Activated naive CD8-positive, alpha-beta T cell (primary cell): ENCODE measurements at regions not wholly inside any gene's neighbourhood (a gene's known extent, or its start where the extent isn't known, plus 50 kb on each side); places are given as distances from the start of the nearest gene placed in this dataset.
"Not testable (repeated sequence)": the region's sequence is repeated elsewhere in the genome, so short reads cannot be mapped to it uniquely, and the experiment has no call there.

Experiments
- H3K27ac Mint-ChIP-seq: one replicate; pipeline ENCODE4 v1.8.0; 2021; ENCODE audit warnings: mixed read lengths
- H3K27me3 Mint-ChIP-seq: one replicate; pipeline ENCODE4 v1.8.0; 2021; ENCODE audit warnings: mixed read lengths
- H3K36me3 Mint-ChIP-seq: one replicate; pipeline ENCODE4 v1.8.0; 2021; ENCODE audit warnings: mixed read lengths
- H3K4me1 Mint-ChIP-seq: one replicate; pipeline ENCODE4 v1.8.0; 2021; ENCODE audit warnings: low read depth, mixed read lengths
- H3K4me3 Mint-ChIP-seq: one replicate; pipeline ENCODE4 v1.8.0; 2021; ENCODE audit warnings: mild to moderate bottlenecking, mixed read lengths
- H3K9me3 Mint-ChIP-seq: one replicate; pipeline ENCODE4 v1.8.0; 2021; ENCODE audit warnings: low read depth, mixed read lengths

GRCh38 chr6:105874835-105875626 is 211.1 kb upstream of the PRDM1 start:
- Mint-ChIP-seq H3K36me3 (peaks cover 2% of the 10 kb centered on the region), H3K27me3 (peaks cover 16% of the 10 kb centered on the region), H3K9me3 (no peaks in the 10 kb centered on the region), H3K4me3 (no peak overlapping the region), H3K27ac (no peak overlapping the region), H3K4me1 (peaks cover 5% of the 10 kb centered on the region)

- no peaks in the 10 kb centered on the region for H3K9me3 Mint-ChIP-seq
- no peaks in the 10 kb centered on the region for H3K4me1 Mint-ChIP-seq
- peaks cover 15% of the 10 kb centered on the region for H3K27me3 Mint-ChIP-seq
- no peak overlapping the region for H3K27ac Mint-ChIP-seq
- no peak overlapping the region for H3K4me3 Mint-ChIP-seq
- peaks cover 2% of the 10 kb centered on the region for H3K36me3 Mint-ChIP-seq
Measured at GRCh38 chr6:105873799-105874198, 212.3 kb upstream of the PRDM1 start.

GRCh38 chr6:105873211-105873704 is 212.9 kb upstream of the PRDM1 start:
- H3K36me3 Mint-ChIP-seq, result peaks cover 2% of the 10 kb centered on the region
- no peaks in the 10 kb centered on the region for H3K4me1 Mint-ChIP-seq
- no peak overlapping the region for H3K4me3 Mint-ChIP-seq
- H3K27me3 Mint-ChIP-seq, result peaks cover 14% of the 10 kb centered on the region
- no peak overlapping the region for H3K27ac Mint-ChIP-seq
- H3K9me3 Mint-ChIP-seq, result no peaks in the 10 kb centered on the region

GRCh38 chr6:105872249-105872648 is 213.9 kb upstream of the PRDM1 start:
- Mint-ChIP-seq H3K4me3 (no peak overlapping the region), H3K4me1 (no peaks in the 10 kb centered on the region), H3K27me3 (peaks cover 11% of the 10 kb centered on the region), H3K36me3 (peaks cover 2% of the 10 kb centered on the region), H3K27ac (no peak overlapping the region), H3K9me3 (no peaks in the 10 kb centered on the region)

- Mint-ChIP-seq H3K9me3 (no peaks in the 10 kb centered on the region), H3K27me3 (peaks cover 9% of the 10 kb centered on the region), H3K27ac (no peak overlapping the region), H3K36me3 (peaks cover under 1% of the 10 kb centered on the region), H3K4me1 (no peaks in the 10 kb centered on the region), H3K4me3 (no peak overlapping the region)
Measured at GRCh38 chr6:105871542-105871941, 214.6 kb upstream of the PRDM1 start.

GRCh38 chr6:105869835-105870440 is 216.2 kb upstream of the PRDM1 start:
- H3K36me3 Mint-ChIP-seq, result no peaks in the 10 kb centered on the region
- no peaks in the 10 kb centered on the region for H3K9me3 Mint-ChIP-seq
- no peak overlapping the region for H3K27ac Mint-ChIP-seq
- no peak overlapping the region for H3K4me3 Mint-ChIP-seq
- peaks cover 6% of the 10 kb centered on the region for H3K27me3 Mint-ChIP-seq
- H3K4me1 Mint-ChIP-seq, result no peaks in the 10 kb centered on the region

GRCh38 chr6:105868823-105869460 is 217.2 kb upstream of the PRDM1 start:
- no peak overlapping the region for H3K27ac Mint-ChIP-seq
- H3K36me3 Mint-ChIP-seq, result no peaks in the 10 kb centered on the region
- no peak overlapping the region for H3K4me3 Mint-ChIP-seq
- peaks cover 4% of the 10 kb centered on the region for H3K27me3 Mint-ChIP-seq
- no peaks in the 10 kb centered on the region for H3K4me1 Mint-ChIP-seq
- peaks cover 6% of the 10 kb centered on the region for H3K9me3 Mint-ChIP-seq

GRCh38 chr6:105867821-105868220 is 218.3 kb upstream of the PRDM1 start:
- Mint-ChIP-seq H3K4me1 (no peaks in the 10 kb centered on the region), H3K4me3 (no peak overlapping the region), H3K27ac (no peak overlapping the region), H3K27me3 (peaks cover 4% of the 10 kb centered on the region), H3K9me3 (peaks cover 6% of the 10 kb centered on the region), H3K36me3 (no peaks in the 10 kb centered on the region)

- Mint-ChIP-seq H3K27ac (no peak overlapping the region), H3K4me3 (no peak overlapping the region), H3K4me1 (no peaks in the 10 kb centered on the region), H3K9me3 (peaks cover 6% of the 10 kb centered on the region), H3K27me3 (peaks cover 4% of the 10 kb centered on the region), H3K36me3 (no peaks in the 10 kb centered on the region)
Measured at GRCh38 chr6:105867277-105867676, 218.9 kb upstream of the PRDM1 start.

GRCh38 chr6:105862936-105863607 is 223.1 kb upstream of the PRDM1 start:
- Mint-ChIP-seq H3K27me3 (no peaks in the 10 kb centered on the region), H3K4me1 (no peaks in the 10 kb centered on the region), H3K4me3 (no peak overlapping the region), H3K9me3 (peaks cover 9% of the 10 kb centered on the region), H3K36me3 (peaks cover 5% of the 10 kb centered on the region), H3K27ac (no peak overlapping the region)

- H3K36me3 Mint-ChIP-seq, H3K27me3 Mint-ChIP-seq, H3K9me3 Mint-ChIP-seq, H3K27ac Mint-ChIP-seq, H3K4me3 Mint-ChIP-seq, H3K4me1 Mint-ChIP-seq: not testable (repeated sequence)
Measured at GRCh38 chr6:105860927-105861326, 225.2 kb upstream of the PRDM1 start.

- Mint-ChIP-seq H3K27me3 (no peaks in the 10 kb centered on the region), H3K9me3 (peaks cover 4% of the 10 kb centered on the region), H3K36me3 (peaks cover 7% of the 10 kb centered on the region), H3K27ac (no peak overlapping the region), H3K4me1 (no peaks in the 10 kb centered on the region), H3K4me3 (no peak overlapping the region)
Measured at GRCh38 chr6:105859457-105859856, 226.7 kb upstream of the PRDM1 start.

GRCh38 chr6:105858639-105859038 is 227.5 kb upstream of the PRDM1 start:
- not testable (repeated sequence) for H3K4me1 Mint-ChIP-seq, H3K36me3 Mint-ChIP-seq, H3K4me3 Mint-ChIP-seq, H3K27ac Mint-ChIP-seq, H3K9me3 Mint-ChIP-seq, H3K27me3 Mint-ChIP-seq

GRCh38 chr6:105855433-105855832 is 230.7 kb upstream of the PRDM1 start:
- Mint-ChIP-seq H3K9me3 (peaks cover 3% of the 10 kb centered on the region), H3K4me3 (no peak overlapping the region), H3K27ac (no peak overlapping the region), H3K36me3 (peaks cover 7% of the 10 kb centered on the region), H3K27me3 (no peaks in the 10 kb centered on the region), H3K4me1 (no peaks in the 10 kb centered on the region)

GRCh38 chr6:105853979-105854378 is 232.2 kb upstream of the PRDM1 start:
- H3K9me3 Mint-ChIP-seq, H3K27me3 Mint-ChIP-seq, H3K4me3 Mint-ChIP-seq, H3K4me1 Mint-ChIP-seq, H3K27ac Mint-ChIP-seq, H3K36me3 Mint-ChIP-seq: not testable (repeated sequence)
